CD8-positive, alpha-beta memory T cell (primary cell): ENCODE measurements at regions not wholly inside any gene's neighbourhood (a gene's known extent, or its start where the extent isn't known, plus 50 kb on each side); places are given as distances from the start of the nearest gene placed in this dataset.

ENCODE experiments used
- CTCF ChIA-PET: fragments of 350-600 bp; sonication (Branson Sonifier 250); formaldehyde crosslinking; loops from one replicate; lab custom pipeline; 2021; ENCODE audit warnings: antibody characterized with exemption; lab: Charles Lee
- POLR2A ChIA-PET: fragments of 350-600 bp; sonication (Branson Sonifier 250); formaldehyde crosslinking; loops from one replicate; lab custom pipeline; 2021; ENCODE audit warnings: antibody characterized with exemption; lab: Charles Lee
- DNase-seq, 5 donors: peaks; one replicate each; pipeline versions ENCODE4 v3.0.0 to v3.0.0-alpha.2; 2020 to 2022; ENCODE audit warnings: mixed read lengths in 1 of 5
- H3K27ac ChIP-seq: one replicate; pipeline ENCODE4 v1.7.0; 2013; ENCODE audit warnings: low read depth, mild to moderate bottlenecking, low read length, moderate library complexity
- H3K27me3 ChIP-seq: 2 replicates; pipeline ENCODE4 v1.7.0; 2013; ENCODE audit warnings: low read length, mild to moderate bottlenecking; ENCODE audit not compliant: insufficient read depth, poor library complexity, severe bottlenecking
- H3K36me3 ChIP-seq: 2 replicates; pipeline ENCODE4 v1.7.0; 2013; ENCODE audit warnings: mild to moderate bottlenecking, low read length, moderate library complexity; ENCODE audit not compliant: insufficient read depth
- H3K4me1 ChIP-seq: 2 replicates; pipeline ENCODE4 v1.7.0; 2013; ENCODE audit warnings: mild to moderate bottlenecking, low read length, moderate library complexity; ENCODE audit not compliant: insufficient read depth
- H3K4me3 ChIP-seq: 2 replicates; pipeline ENCODE4 v1.7.0; 2013; ENCODE audit warnings: mild to moderate bottlenecking, low read length
- H3K9me3 ChIP-seq: 2 replicates; pipeline ENCODE4 v1.7.0; 2013; ENCODE audit warnings: mild to moderate bottlenecking, low read length
- H3K27ac Mint-ChIP-seq, 8 donors: one replicate each; pipeline ENCODE4 v1.8.0; 2020 to 2021; ENCODE audit warnings: mixed read lengths in 8 of 8, mild to moderate bottlenecking in 6 of 8, inconsistent platforms in 3 of 8, moderate library complexity in 3 of 8
- H3K27me3 Mint-ChIP-seq, 2 donors: one replicate each; pipeline ENCODE4 v1.8.0; 2020 to 2021; ENCODE audit warnings: mixed read lengths in 2 of 2, mild to moderate bottlenecking in 1 of 2, moderate library complexity in 1 of 2
- H3K36me3 Mint-ChIP-seq, 3 donors: one replicate each; pipeline ENCODE4 v1.8.0; 2020 to 2021; ENCODE audit warnings: mixed read lengths in 3 of 3, inconsistent platforms in 1 of 3, mild to moderate bottlenecking in 1 of 3
- H3K4me1 Mint-ChIP-seq, 3 donors: one replicate each; pipeline ENCODE4 v1.8.0; 2020 to 2021; ENCODE audit warnings: mixed read lengths in 3 of 3, inconsistent platforms in 1 of 3, mild to moderate bottlenecking in 1 of 3
- H3K4me3 Mint-ChIP-seq, 7 donors: one replicate each; pipeline ENCODE4 v1.8.0; 2020 to 2021; ENCODE audit warnings: mixed read lengths in 7 of 7, mild to moderate bottlenecking in 6 of 7, moderate library complexity in 4 of 7, inconsistent platforms in 2 of 7
- H3K9me3 Mint-ChIP-seq, 5 donors: one replicate each; pipeline ENCODE4 v1.8.0; 2020 to 2022; ENCODE audit warnings: mixed read lengths in 5 of 5, mild to moderate bottlenecking in 3 of 5, moderate library complexity in 2 of 5, inconsistent platforms in 1 of 5

DNA sequence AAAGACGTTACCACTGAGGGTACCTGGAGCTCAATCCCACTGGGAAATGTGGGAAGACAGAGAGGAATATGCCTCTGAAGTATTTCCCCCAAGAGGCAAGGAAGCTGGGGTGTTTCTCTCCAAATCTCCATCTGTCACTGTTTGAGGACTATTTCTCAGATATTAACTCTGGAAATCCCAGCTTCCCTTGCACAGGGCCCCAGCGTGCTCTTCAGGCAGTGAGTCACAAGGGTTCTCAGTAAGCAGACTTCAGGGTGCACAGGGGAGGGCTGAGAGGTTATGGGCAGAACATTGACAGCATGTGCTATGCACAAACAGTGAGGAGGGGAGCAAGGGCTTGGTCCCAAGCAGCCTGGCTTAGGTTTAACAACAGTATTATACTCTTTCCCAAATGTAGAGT, 60.9 kb upstream of the EED start:
- Histone ChIP-seq H3K4me1 (no peaks in the 10 kb centered on the region), H3K27ac (peak overlapping the region; percentile 68), H3K36me3 (no peaks in the 10 kb centered on the region), H3K4me3 (no peak overlapping the region), H3K27me3 (no peaks in the 10 kb centered on the region), H3K9me3 (no peaks in the 10 kb centered on the region)
- no peak overlapping the region for H3K4me3 Mint-ChIP-seq
- no peaks in the 10 kb centered on the region for H3K27me3 Mint-ChIP-seq
- H3K27ac Mint-ChIP-seq = no peak overlapping the region
- no peaks in the 10 kb centered on the region for H3K36me3 Mint-ChIP-seq
- no peaks in the 10 kb centered on the region for H3K9me3 Mint-ChIP-seq
- CTCF ChIA-PET = interaction anchor here (1.0 to 1.7 kb wide), 3 partner anchors 9 to 329 kb away, joined by 3 to 5 read pairs (median 4); partner anchors contain the start of gene CCDC83
- POLR2A ChIA-PET = no interaction called here
- DNase-seq = no peak
- no peaks in the 10 kb centered on the region for H3K4me1 Mint-ChIP-seq

DNA sequence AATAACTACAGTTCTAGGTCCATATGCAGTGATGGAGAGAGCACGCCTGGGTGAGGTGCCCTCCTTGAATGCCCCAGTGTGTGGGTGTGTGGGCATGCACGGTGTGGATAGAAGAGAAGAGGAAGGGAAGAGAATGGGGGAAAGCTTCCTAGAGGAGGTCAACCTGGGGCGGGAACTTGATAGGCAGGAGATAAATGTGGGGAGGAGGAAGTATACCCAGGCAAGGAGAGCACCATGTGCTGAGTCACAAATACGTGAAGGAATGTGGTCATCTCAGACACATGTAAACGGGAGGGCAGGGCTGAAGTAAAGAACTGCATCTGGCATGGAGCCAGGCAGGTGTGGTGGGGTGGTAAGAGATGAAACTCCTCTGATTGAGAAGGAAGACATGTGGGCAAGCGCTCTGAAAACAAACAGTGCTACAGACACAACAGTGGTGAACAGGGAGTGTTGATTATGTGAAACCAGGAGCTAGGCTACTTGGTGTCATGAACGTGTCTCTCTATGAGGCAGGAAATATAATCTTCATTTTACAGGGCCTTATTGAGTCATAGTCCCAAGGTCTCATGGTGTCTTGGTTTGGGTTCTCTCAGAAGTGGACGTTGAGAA, 61.5 kb upstream of the EED start:
- Histone ChIP-seq H3K36me3 (no peaks in the 10 kb centered on the region), H3K4me3 (no peak overlapping the region), H3K4me1 (no peaks in the 10 kb centered on the region), H3K27ac (peak overlapping the region; percentile 68), H3K27me3 (no peaks in the 10 kb centered on the region), H3K9me3 (no peaks in the 10 kb centered on the region)
- Mint-ChIP-seq H3K27ac (no peak overlapping the region), H3K36me3 (no peaks in the 10 kb centered on the region), H3K4me1 (no peaks in the 10 kb centered on the region), H3K4me3 (no peak overlapping the region), H3K9me3 (no peaks in the 10 kb centered on the region), H3K27me3 (no peaks in the 10 kb centered on the region)
- CTCF ChIA-PET = interaction anchor here (1.0 to 1.7 kb wide), 3 partner anchors 10 to 328 kb away, joined by 3 to 5 read pairs (median 4); partner anchors contain the start of gene CCDC83
- POLR2A ChIA-PET = interaction anchor here (0.6 kb wide), 1 partner anchor 429 kb away, joined by 6 read pairs; no protein-coding TSS in a partner anchor
- peak in 3 of 5 donors; percentile 29 to 75 (median 39) for DNase-seq

DNA sequence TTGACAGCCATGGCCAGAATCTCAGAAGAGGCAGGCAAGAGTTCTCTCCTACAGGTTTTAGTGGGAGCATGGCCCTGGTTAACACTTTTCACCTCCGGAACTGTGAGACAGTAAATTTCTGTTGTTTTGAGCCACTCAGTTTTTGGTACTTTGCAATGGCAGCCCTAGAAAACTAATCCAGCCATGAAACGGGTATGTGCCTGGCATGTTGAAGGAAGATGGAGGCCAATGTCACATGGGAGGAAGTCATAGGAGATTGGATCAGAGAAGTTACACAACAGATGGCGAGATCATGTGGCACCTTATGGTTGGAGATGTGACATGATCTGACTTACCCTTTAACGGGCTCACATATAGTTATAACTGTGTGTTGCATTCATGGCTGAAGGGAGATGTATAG, 63.2 kb upstream of the EED start:
- POLR2A ChIA-PET = no interaction called here

DNA sequence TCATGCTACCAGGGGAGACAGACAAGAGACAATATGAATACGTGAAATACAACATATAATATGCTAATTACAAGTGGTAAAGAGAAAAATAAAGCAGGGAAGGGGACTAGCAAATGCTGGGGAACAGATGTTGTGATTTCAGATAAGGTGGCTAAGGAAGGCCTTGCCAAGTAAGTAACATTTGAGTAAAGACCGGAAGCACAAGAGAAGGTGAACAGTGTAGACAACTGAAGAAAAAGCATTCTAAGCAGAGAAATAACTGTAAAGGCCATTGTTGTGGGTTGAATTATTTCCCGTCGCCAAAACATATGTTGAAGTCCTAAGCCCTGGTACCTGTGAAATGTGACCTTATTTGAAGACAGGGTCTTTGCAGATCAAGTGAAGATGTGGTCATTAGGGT, 63.7 kb upstream of the EED start:
- H3K27me3 ChIP-seq = no peaks in the 10 kb centered on the region
- no peak overlapping the region for H3K4me3 ChIP-seq
- H3K9me3 Mint-ChIP-seq = no peaks in the 10 kb centered on the region
- H3K4me1 Mint-ChIP-seq = peaks cover 5 to 10% (median 7%) of the 10 kb centered on the region in 3 donors
- no peak overlapping the region for H3K4me3 Mint-ChIP-seq
- H3K27ac Mint-ChIP-seq = no peak overlapping the region
- peaks cover under 1 to 4% of the 10 kb centered on the region in 2 donors for H3K27me3 Mint-ChIP-seq
- H3K27ac ChIP-seq = no peak overlapping the region
- H3K4me1 ChIP-seq = no peaks in the 10 kb centered on the region
- ChIA-PET POLR2A (no interaction called here), CTCF (no interaction called here)
- H3K36me3 ChIP-seq = no peaks in the 10 kb centered on the region
- no peak for DNase-seq
- H3K9me3 ChIP-seq = no peaks in the 10 kb centered on the region
- no peaks in the 10 kb centered on the region for H3K36me3 Mint-ChIP-seq

More for the DNA sequence above, 63.2 kb upstream of the EED start:
- Histone ChIP-seq H3K4me1 (no peaks in the 10 kb centered on the region), H3K4me3 (no peak overlapping the region), H3K27ac (no peak overlapping the region), H3K27me3 (no peaks in the 10 kb centered on the region), H3K36me3 (no peaks in the 10 kb centered on the region), H3K9me3 (no peaks in the 10 kb centered on the region)
- Mint-ChIP-seq H3K9me3 (no peaks in the 10 kb centered on the region), H3K4me1 (peaks cover 2 to 6% (median 3%) of the 10 kb centered on the region in 3 donors), H3K4me3 (no peak overlapping the region), H3K27ac (no peak overlapping the region), H3K27me3 (no peaks in the 10 kb centered on the region), H3K36me3 (no peaks in the 10 kb centered on the region)
- DNase-seq = no peak
- CTCF ChIA-PET = interaction anchor here (1.2 kb wide), 1 partner anchor 139 kb away, joined by 3 read pairs; no protein-coding TSS in a partner anchor

DNA sequence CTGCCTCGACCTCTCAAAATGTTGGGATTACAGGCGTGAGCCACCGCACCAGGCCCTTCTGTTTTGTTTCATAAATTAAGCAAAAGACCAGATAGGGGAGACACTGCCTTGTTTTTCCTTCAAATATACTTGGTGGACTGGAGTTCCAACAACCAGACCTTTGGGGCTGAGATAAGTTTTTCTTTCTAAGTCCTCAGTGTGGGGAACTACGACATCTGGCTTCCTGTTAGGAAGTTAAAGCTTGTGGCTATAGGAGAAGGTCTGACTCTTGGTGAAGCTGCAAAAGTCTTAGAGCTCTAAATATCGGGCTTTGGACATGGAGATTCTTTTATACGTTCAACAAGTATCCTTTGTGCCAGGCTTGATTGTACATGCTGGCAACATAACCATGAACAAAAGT, 64.1 kb upstream of the EED start:
- Mint-ChIP-seq H3K27me3 (peaks cover 2 to 4% of the 10 kb centered on the region in 2 donors), H3K9me3 (no peaks in the 10 kb centered on the region), H3K27ac (no peak overlapping the region), H3K4me1 (peaks cover 5 to 10% (median 7%) of the 10 kb centered on the region in 3 donors), H3K36me3 (no peaks in the 10 kb centered on the region), H3K4me3 (no peak overlapping the region)
- Histone ChIP-seq H3K9me3 (no peaks in the 10 kb centered on the region), H3K4me3 (no peak overlapping the region), H3K4me1 (no peaks in the 10 kb centered on the region), H3K27me3 (no peaks in the 10 kb centered on the region), H3K27ac (no peak overlapping the region), H3K36me3 (no peaks in the 10 kb centered on the region)
- ChIA-PET POLR2A (no interaction called here), CTCF (no interaction called here)
- no peak for DNase-seq

DNA sequence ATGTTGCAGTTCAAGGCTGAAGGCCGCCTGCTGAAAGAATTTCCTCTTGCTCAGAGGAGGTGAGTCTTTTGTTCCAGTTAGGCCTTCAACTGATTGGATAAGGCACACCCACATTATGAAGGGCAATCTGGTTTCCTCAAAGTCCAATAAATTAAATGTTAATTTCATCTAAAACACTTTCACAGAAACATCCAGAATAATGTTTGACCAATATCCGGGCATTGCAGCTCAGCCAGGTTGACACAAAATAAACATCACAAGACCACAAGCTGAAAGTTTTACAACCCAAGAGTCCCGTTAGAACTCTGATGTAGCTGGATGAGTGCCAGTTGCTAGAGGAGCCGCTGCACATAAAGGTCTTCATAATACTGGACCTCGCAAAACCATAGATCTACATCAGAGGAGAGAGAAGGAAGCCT, 64.9 kb upstream of the EED start:
- no peak for DNase-seq
- H3K4me3 Mint-ChIP-seq = no peak overlapping the region
- Histone ChIP-seq H3K4me1 (no peaks in the 10 kb centered on the region), H3K4me3 (no peak overlapping the region), H3K36me3 (no peaks in the 10 kb centered on the region), H3K9me3 (no peaks in the 10 kb centered on the region), H3K27me3 (no peaks in the 10 kb centered on the region), H3K27ac (no peak overlapping the region)
- peaks cover 2 to 7% of the 10 kb centered on the region in 2 donors for H3K27me3 Mint-ChIP-seq
- no peak overlapping the region for H3K27ac Mint-ChIP-seq
- no peaks in the 10 kb centered on the region for H3K9me3 Mint-ChIP-seq
- POLR2A ChIA-PET = no interaction called here
- CTCF ChIA-PET = no interaction called here
- H3K4me1 Mint-ChIP-seq = peaks cover 5 to 10% (median 7%) of the 10 kb centered on the region in 3 donors
- no peaks in the 10 kb centered on the region for H3K36me3 Mint-ChIP-seq

DNA sequence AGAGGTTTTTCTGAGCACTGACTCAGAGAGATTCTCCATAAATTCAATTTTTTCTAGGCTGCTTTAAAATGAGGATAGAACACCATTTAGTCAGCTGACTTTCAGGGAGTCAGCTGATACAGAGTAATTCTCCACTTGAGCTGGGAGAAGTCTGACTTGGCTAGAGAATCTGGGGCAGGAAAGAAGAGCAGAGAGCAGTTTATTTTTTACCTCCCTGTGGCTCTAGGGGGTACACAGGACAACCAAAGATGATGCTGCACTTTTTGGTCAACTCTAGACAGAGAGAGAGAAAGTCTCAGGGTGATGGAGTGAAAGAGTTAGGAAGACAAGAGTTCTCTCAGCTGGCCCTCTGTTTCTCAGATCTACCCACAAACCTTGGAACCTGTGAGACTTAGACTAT, 67.3 kb upstream of the EED start:
- H3K36me3 Mint-ChIP-seq = no peaks in the 10 kb centered on the region
- Histone ChIP-seq H3K27ac (peak overlapping the region; percentile 62), H3K4me3 (no peak overlapping the region), H3K36me3 (no peaks in the 10 kb centered on the region), H3K4me1 (no peaks in the 10 kb centered on the region), H3K27me3 (no peaks in the 10 kb centered on the region), H3K9me3 (no peaks in the 10 kb centered on the region)
- ChIA-PET CTCF (no interaction called here), POLR2A (no interaction called here)
- no peak for DNase-seq
- H3K9me3 Mint-ChIP-seq = no peaks in the 10 kb centered on the region
- no peak overlapping the region for H3K4me3 Mint-ChIP-seq
- peaks cover 2 to 7% of the 10 kb centered on the region in 2 donors for H3K27me3 Mint-ChIP-seq
- H3K27ac Mint-ChIP-seq = peak overlapping the region in 1 of 8 donors; percentile 44
- peaks cover 5 to 10% (median 7%) of the 10 kb centered on the region in 3 donors for H3K4me1 Mint-ChIP-seq

DNA sequence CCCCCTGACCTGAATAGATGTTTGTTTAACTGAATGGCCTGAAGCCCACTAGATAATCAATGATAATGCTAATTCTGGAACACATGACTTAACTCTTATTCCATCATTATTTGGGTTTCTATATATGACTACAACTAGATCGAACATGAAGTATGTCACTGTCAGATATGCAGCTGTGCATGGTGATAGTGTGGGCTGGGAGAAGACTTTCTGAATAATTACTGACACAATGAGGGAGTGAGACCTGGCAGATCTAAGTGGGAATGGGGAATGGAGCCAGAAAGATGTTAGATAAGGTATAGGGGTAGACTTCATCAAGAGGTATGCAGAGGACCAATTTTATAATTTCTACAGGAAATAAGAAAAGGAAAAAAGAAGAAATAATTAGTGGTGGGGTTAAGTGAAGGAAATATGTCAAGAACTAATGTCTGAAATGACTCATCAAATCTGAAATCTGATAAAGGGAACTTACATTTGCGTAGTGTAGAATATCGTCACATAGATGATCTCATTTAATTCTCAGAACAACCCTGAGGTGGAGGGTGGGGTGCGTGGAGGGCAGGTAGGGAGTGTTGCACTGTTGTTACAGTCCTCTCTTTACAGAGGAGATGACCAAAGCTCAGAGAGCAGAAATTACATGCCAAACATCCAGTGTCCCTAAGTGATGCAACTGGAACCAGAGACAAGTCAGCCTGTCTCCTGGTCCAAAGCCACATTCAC, 68.2 kb upstream of the EED start:
- H3K27me3 ChIP-seq = no peaks in the 10 kb centered on the region
- H3K36me3 ChIP-seq = no peaks in the 10 kb centered on the region
- ChIA-PET POLR2A (interaction anchor here (0.6 kb wide), 1 partner anchor 9 kb away, joined by 4 read pairs; no protein-coding TSS in a partner anchor), CTCF (no interaction called here)
- no peaks in the 10 kb centered on the region for H3K9me3 ChIP-seq
- Mint-ChIP-seq H3K4me1 (peaks cover 5 to 10% (median 7%) of the 10 kb centered on the region in 3 donors), H3K27me3 (peaks cover 2 to 7% of the 10 kb centered on the region in 2 donors), H3K4me3 (no peak overlapping the region), H3K27ac (peak overlapping the region in 2 of 8 donors; percentile 5 to 26), H3K9me3 (no peaks in the 10 kb centered on the region), H3K36me3 (no peaks in the 10 kb centered on the region)
- H3K27ac ChIP-seq = peak overlapping the region; percentile 62
- H3K4me1 ChIP-seq = no peaks in the 10 kb centered on the region
- no peak for DNase-seq
- H3K4me3 ChIP-seq = no peak overlapping the region
